GM18505 (cell line): ENCODE measurements at regions not wholly inside any gene's neighbourhood (a gene's known extent, or its start where the extent isn't known, plus 50 kb on each side); places are given as distances from the start of the nearest gene placed in this dataset.

Source experiments
- ATAC-seq: cut with Tn5 transposase; IDR thresholded peaks from one replicate; pipeline ENCODE4 v1.9.1; 2021; ENCODE audit not compliant: unreplicated experiment
- POLR2A ChIP-seq: IDR thresholded peaks from 4 replicates; pipeline ENCODE4 v1.6.1; 2011; ENCODE audit warnings: borderline replicate concordance; ENCODE audit not compliant: insufficient read depth, insufficient read length; ENCODE audit errors: extremely low read depth

- no peak for TF ChIP-seq POLR2A
- no peak for ATAC-seq
Observed at GRCh38 chr18:51287818-51288508, 90.5 kb upstream of the MEX3C start.

- no peak for TF ChIP-seq POLR2A
- no peak for ATAC-seq
Observed at GRCh38 chr18:51288582-51288981, 91.1 kb upstream of the MEX3C start.

GRCh38 chr18:51290860-51291259 is 93.4 kb upstream of the MEX3C start:
- no peak for TF ChIP-seq POLR2A
- no peak for ATAC-seq

- no peak for TF ChIP-seq POLR2A
- no peak for ATAC-seq
Observed at GRCh38 chr18:51300912-51301311, 103.4 kb upstream of the MEX3C start.

GRCh38 chr18:51301376-51301775 is 103.9 kb upstream of the MEX3C start:
- TF ChIP-seq POLR2A, result no peak
- ATAC-seq, result no peak

GRCh38 chr18:51316677-51317076 is 119.2 kb upstream of the MEX3C start:
- ATAC-seq, result no peak
- TF ChIP-seq POLR2A, result no peak

- no peak for ATAC-seq
- no peak for TF ChIP-seq POLR2A
Observed at GRCh38 chr18:51321696-51322095, 124.2 kb upstream of the MEX3C start.

GRCh38 chr18:51323961-51324360 is 126.5 kb upstream of the MEX3C start:
- ATAC-seq, result no peak
- no peak for TF ChIP-seq POLR2A

GRCh38 chr18:51330148-51330547 is 132.7 kb upstream of the MEX3C start:
- no peak for ATAC-seq
- TF ChIP-seq POLR2A, result no peak

GRCh38 chr18:51330739-51331138 is 133.3 kb upstream of the MEX3C start:
- no peak for TF ChIP-seq POLR2A
- ATAC-seq, result no peak

- TF ChIP-seq POLR2A, result no peak
- no peak for ATAC-seq
Observed at GRCh38 chr18:51337406-51337805, 139.9 kb upstream of the MEX3C start.

- no peak for ATAC-seq
- no peak for TF ChIP-seq POLR2A
Observed at GRCh38 chr18:51339856-51340255, 142.4 kb upstream of the MEX3C start.

- no peak for ATAC-seq
- no peak for TF ChIP-seq POLR2A
Observed at GRCh38 chr18:51340332-51340731, 142.9 kb upstream of the MEX3C start.

GRCh38 chr18:51342815-51343214 is 145.3 kb upstream of the MEX3C start:
- ATAC-seq, result no peak
- no peak for TF ChIP-seq POLR2A
